WTC11 (cell line): ENCODE measurements at regions not wholly inside any gene's neighbourhood (a gene's known extent, or its start where the extent isn't known, plus 50 kb on each side); places are given as distances from the start of the nearest gene placed in this dataset.

Experiments
- ATAC-seq: fragments of 200-7000 bp; cut with Tn5 transposase; 2 replicates; pipeline ENCODE4 v1.10.0; 2021; ENCODE audit warnings: mild to moderate bottlenecking, moderate library complexity
- CTCF ChIA-PET: fragments of 300-600 bp; sonication (Branson Sonifier 250); formaldehyde crosslinking; loops from one replicate; lab custom pipeline; 2021; ENCODE audit warnings: antibody characterized with exemption; lab: Charles Lee
- POLR2A ChIA-PET: fragments of 350-600 bp; sonication (Branson Sonifier 250); formaldehyde crosslinking; loops from one replicate; lab custom pipeline; 2021; ENCODE audit warnings: antibody characterized with exemption; lab: Charles Lee
- DNase-seq: peaks from one replicate; pipeline ENCODE4 v3.0.0; 2021; ENCODE audit warnings: low spot score
- H3K27ac Mint-ChIP-seq: 2 replicates; pipeline ENCODE4 v1.8.0; 2021; ENCODE audit warnings: mixed read lengths
- H3K27me3 Mint-ChIP-seq: 2 replicates; pipeline ENCODE4 v1.8.0; 2021; ENCODE audit warnings: low read depth, mild to moderate bottlenecking, moderate library complexity, mixed read lengths
- H3K36me3 Mint-ChIP-seq: 2 replicates; pipeline ENCODE4 v1.8.0; 2021; ENCODE audit warnings: mixed read lengths
- H3K4me1 Mint-ChIP-seq: 2 replicates; pipeline ENCODE4 v1.8.0; 2022; ENCODE audit warnings: mixed read lengths
- H3K4me3 Mint-ChIP-seq: 2 replicates; pipeline ENCODE4 v1.8.0; 2021; ENCODE audit warnings: mild to moderate bottlenecking, moderate library complexity, mixed read lengths
- H3K9me3 Mint-ChIP-seq: 2 replicates; pipeline ENCODE4 v1.8.0; 2021; ENCODE audit warnings: mixed read lengths
- ELF4 ChIP-seq: sonication (generic); formaldehyde crosslinking; IDR thresholded peaks from 2 replicates; pipeline ENCODE4 v1.8.1; 2022; ENCODE audit warnings: low read depth, mild to moderate bottlenecking, moderate library complexity, missing genetic modification reagents
- GTF2I ChIP-seq: fragments of 250-450 bp; sonication (Bioruptor Pico); conservative IDR thresholded peaks from 2 replicates; pipeline ENCODE4 v1.4.0; 2021; ENCODE audit warnings: mild to moderate bottlenecking
- NR1H2 ChIP-seq: sonication (generic); formaldehyde crosslinking; IDR thresholded peaks from 2 replicates; pipeline ENCODE4 v1.9.0; 2021; ENCODE audit warnings: mild to moderate bottlenecking, moderate library complexity, missing genetic modification reagents
- RELA ChIP-seq: sonication (generic); formaldehyde crosslinking; IDR thresholded peaks from 2 replicates; pipeline ENCODE4 v1.8.1; 2022; ENCODE audit warnings: missing genetic modification reagents, mild to moderate bottlenecking, borderline replicate concordance
- SMAD4 ChIP-seq: sonication (generic); formaldehyde crosslinking; IDR thresholded peaks from 2 replicates; pipeline ENCODE4 v1.8.0; 2022; ENCODE audit warnings: mild to moderate bottlenecking, missing genetic modification reagents
- SOX15 ChIP-seq: fragments of 250-450 bp; sonication (Bioruptor Pico); IDR thresholded peaks from 2 replicates; pipeline ENCODE4 v1.9.0; 2021; ENCODE audit warnings: mild to moderate bottlenecking
- SP1 ChIP-seq: sonication (generic); formaldehyde crosslinking; conservative IDR thresholded peaks from 2 replicates; pipeline ENCODE4 v1.8.1; 2022; ENCODE audit warnings: missing genetic modification reagents
- TCF7 ChIP-seq: sonication (generic); formaldehyde crosslinking; IDR thresholded peaks from 2 replicates; pipeline ENCODE4 v1.8.0; 2022; ENCODE audit warnings: mild to moderate bottlenecking, low read depth, missing genetic modification reagents, moderate library complexity
- TEAD4 ChIP-seq: sonication (generic); formaldehyde crosslinking; IDR thresholded peaks from 2 replicates; pipeline ENCODE4 v1.8.0; 2022; ENCODE audit warnings: mild to moderate bottlenecking, missing genetic modification reagents
- ZNF219 ChIP-seq: sonication (generic); formaldehyde crosslinking; IDR thresholded peaks from 2 replicates; pipeline ENCODE4 v1.8.0; 2023; ENCODE audit warnings: missing genetic modification reagents, mild to moderate bottlenecking, borderline replicate concordance
- ZNF317 ChIP-seq: sonication (generic); formaldehyde crosslinking; IDR thresholded peaks from 2 replicates; pipeline ENCODE4 v1.8.1; 2023; ENCODE audit warnings: low read depth, mild to moderate bottlenecking, moderate library complexity, missing genetic modification reagents, borderline replicate concordance
- ZNF396 ChIP-seq: fragments of 250-450 bp; sonication (Bioruptor Pico); IDR thresholded peaks from 2 replicates; pipeline ENCODE4 v1.8.0; 2021; ENCODE audit warnings: mild to moderate bottlenecking, moderate library complexity, borderline replicate concordance
- ZNF423 ChIP-seq: fragments of 250-450 bp; sonication (Bioruptor Pico); IDR thresholded peaks from 2 replicates; pipeline ENCODE4 v2.1.2; 2022; ENCODE audit warnings: mild to moderate bottlenecking, moderate library complexity
- TF ChIP-seq, protein P1 (sequence below): sonication (generic); formaldehyde crosslinking; IDR thresholded peaks from 2 replicates; pipeline ENCODE4 v1.8.1; 2023; ENCODE audit warnings: mild to moderate bottlenecking, moderate library complexity, missing genetic modification reagents
- TF ChIP-seq, protein P2 (sequence below): sonication (generic); formaldehyde crosslinking; IDR thresholded peaks from 2 replicates; pipeline ENCODE4 v1.8.0; 2023; ENCODE audit warnings: mild to moderate bottlenecking, missing genetic modification reagents
- TF ChIP-seq, protein P3 (sequence below): sonication (generic); formaldehyde crosslinking; IDR thresholded peaks from 2 replicates; pipeline ENCODE4 v1.8.1; 2023; ENCODE audit warnings: mild to moderate bottlenecking, missing genetic modification reagents, moderate library complexity
- TF ChIP-seq, protein P4 (sequence below): sonication (generic); formaldehyde crosslinking; IDR thresholded peaks from 2 replicates; pipeline ENCODE4 v1.8.0; 2022; ENCODE audit warnings: mild to moderate bottlenecking, missing genetic modification reagents
- TF ChIP-seq, protein P5 (sequence below): sonication (generic); formaldehyde crosslinking; IDR thresholded peaks from 2 replicates; pipeline ENCODE4 v1.8.1; 2022; ENCODE audit warnings: mild to moderate bottlenecking, missing genetic modification reagents, moderate library complexity, borderline replicate concordance
- TF ChIP-seq, protein P6 (sequence below): sonication (generic); formaldehyde crosslinking; IDR thresholded peaks from 2 replicates; pipeline ENCODE4 v1.8.0; 2022; ENCODE audit warnings: missing genetic modification reagents

DNA sequence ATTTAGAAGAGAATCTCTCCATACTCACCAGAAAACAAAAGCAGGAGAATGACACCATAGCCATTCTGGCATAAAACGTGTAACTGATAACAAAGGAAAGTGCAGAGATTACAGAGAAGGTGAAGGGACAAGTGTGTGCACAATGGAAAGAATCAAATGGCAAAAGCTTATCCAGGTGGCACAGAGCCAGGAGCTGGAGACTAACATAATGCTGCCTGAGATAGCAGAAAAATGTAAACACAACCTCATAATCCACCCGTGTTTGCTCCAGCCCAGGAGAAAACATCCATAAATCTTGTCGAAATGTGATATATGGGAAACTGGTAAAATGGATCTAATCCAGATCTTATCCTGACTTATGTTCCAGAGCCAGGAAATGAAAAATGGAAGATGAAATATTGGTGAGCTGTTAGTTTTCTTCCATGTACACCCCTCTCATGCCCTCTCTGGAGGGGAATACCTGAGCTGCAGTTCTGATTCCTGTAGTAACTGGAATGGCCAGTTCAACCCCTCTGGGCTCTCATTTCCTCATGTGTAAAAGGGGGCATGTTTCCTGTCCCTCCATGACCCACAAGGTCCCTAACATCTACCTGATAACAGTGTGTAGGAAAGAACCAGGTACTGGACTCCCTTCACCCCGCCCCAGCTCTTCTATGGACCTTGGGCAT is 212.3 kb upstream of the DAPK1 start:
- peaks cover 4% of the 10 kb centered on the region; the same call in 1 of the 2 replicates for H3K9me3 Mint-ChIP-seq
- ATAC-seq (no peak), DNase-seq (no peak)
- no peak for TF ChIP-seq RELA (CRISPR knock-in tag)
- TF ChIP-seq NR1H2, result no peak
- TF ChIP-seq, protein P1, sequence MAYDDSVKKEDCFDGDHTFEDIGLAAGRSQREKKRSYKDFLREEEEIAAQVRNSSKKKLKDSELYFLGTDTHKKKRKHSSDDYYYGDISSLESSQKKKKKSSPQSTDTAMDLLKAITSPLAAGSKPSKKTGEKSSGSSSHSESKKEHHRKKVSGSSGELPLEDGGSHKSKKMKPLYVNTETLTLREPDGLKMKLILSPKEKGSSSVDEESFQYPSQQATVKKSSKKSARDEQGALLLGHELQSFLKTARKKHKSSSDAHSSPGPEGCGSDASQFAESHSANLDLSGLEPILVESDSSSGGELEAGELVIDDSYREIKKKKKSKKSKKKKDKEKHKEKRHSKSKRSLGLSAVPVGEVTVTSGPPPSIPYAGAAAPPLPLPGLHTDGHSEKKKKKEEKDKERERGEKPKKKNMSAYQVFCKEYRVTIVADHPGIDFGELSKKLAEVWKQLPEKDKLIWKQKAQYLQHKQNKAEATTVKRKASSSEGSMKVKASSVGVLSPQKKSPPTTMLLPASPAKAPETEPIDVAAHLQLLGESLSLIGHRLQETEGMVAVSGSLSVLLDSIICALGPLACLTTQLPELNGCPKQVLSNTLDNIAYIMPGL (CRISPR knock-in tag), result no peak
- no peak for TF ChIP-seq SOX15 (CRISPR knock-in tag)
- TF ChIP-seq, protein P2, sequence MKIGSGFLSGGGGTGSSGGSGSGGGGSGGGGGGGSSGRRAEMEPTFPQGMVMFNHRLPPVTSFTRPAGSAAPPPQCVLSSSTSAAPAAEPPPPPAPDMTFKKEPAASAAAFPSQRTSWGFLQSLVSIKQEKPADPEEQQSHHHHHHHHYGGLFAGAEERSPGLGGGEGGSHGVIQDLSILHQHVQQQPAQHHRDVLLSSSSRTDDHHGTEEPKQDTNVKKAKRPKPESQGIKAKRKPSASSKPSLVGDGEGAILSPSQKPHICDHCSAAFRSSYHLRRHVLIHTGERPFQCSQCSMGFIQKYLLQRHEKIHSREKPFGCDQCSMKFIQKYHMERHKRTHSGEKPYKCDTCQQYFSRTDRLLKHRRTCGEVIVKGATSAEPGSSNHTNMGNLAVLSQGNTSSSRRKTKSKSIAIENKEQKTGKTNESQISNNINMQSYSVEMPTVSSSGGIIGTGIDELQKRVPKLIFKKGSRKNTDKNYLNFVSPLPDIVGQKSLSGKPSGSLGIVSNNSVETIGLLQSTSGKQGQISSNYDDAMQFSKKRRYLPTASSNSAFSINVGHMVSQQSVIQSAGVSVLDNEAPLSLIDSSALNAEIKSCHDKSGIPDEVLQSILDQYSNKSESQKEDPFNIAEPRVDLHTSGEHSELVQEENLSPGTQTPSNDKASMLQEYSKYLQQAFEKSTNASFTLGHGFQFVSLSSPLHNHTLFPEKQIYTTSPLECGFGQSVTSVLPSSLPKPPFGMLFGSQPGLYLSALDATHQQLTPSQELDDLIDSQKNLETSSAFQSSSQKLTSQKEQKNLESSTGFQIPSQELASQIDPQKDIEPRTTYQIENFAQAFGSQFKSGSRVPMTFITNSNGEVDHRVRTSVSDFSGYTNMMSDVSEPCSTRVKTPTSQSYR, result no peak
- TF ChIP-seq, protein P3, sequence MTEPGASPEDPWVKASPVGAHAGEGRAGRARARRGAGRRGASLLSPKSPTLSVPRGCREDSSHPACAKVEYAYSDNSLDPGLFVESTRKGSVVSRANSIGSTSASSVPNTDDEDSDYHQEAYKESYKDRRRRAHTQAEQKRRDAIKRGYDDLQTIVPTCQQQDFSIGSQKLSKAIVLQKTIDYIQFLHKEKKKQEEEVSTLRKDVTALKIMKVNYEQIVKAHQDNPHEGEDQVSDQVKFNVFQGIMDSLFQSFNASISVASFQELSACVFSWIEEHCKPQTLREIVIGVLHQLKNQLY (CRISPR knock-in tag), result no peak
- TF ChIP-seq ZNF423 (CRISPR knock-in tag), result no peak
- TF ChIP-seq, protein P4, sequence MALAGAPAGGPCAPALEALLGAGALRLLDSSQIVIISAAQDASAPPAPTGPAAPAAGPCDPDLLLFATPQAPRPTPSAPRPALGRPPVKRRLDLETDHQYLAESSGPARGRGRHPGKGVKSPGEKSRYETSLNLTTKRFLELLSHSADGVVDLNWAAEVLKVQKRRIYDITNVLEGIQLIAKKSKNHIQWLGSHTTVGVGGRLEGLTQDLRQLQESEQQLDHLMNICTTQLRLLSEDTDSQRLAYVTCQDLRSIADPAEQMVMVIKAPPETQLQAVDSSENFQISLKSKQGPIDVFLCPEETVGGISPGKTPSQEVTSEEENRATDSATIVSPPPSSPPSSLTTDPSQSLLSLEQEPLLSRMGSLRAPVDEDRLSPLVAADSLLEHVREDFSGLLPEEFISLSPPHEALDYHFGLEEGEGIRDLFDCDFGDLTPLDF, result no peak
- TF ChIP-seq TCF7 (CRISPR knock-in tag), result no peak
- TF ChIP-seq, protein P5, sequence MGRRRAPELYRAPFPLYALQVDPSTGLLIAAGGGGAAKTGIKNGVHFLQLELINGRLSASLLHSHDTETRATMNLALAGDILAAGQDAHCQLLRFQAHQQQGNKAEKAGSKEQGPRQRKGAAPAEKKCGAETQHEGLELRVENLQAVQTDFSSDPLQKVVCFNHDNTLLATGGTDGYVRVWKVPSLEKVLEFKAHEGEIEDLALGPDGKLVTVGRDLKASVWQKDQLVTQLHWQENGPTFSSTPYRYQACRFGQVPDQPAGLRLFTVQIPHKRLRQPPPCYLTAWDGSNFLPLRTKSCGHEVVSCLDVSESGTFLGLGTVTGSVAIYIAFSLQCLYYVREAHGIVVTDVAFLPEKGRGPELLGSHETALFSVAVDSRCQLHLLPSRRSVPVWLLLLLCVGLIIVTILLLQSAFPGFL, result no peak
- TF ChIP-seq ZNF396 (CRISPR knock-in tag), result no peak
- H3K27ac Mint-ChIP-seq, result no peak overlapping the region
- ChIA-PET CTCF (interaction anchor here (0.6 to 1.0 kb wide), 2 partner anchors 22 to 416 kb away, joined by 4 read pairs; no protein-coding TSS in a partner anchor), POLR2A (no interaction called here)
- no peaks in the 10 kb centered on the region for H3K36me3 Mint-ChIP-seq
- no peaks in the 10 kb centered on the region for H3K27me3 Mint-ChIP-seq
- no peaks in the 10 kb centered on the region for H3K4me1 Mint-ChIP-seq
- no peak overlapping the region for H3K4me3 Mint-ChIP-seq

DNA sequence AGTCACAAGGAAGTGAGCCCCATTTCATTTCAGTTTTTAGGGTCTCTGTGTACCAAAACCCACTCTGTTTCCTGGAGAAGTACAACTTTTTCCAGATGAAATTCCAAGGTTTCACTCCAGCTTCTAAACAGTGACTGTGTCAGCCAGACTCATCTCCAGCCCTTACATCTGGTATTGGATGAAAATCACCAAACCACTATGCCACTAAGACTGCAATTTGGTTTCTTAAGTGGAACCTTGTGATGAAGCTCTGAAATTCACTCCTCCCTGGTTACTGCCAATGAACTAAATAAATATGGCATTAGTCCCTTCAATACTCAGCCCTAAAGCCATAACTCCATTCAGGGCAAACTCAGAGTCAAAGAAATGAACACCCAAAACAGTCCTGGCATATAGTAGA is 211.2 kb upstream of the DAPK1 start:
- DNase-seq (no peak), ATAC-seq (no peak)
- Mint-ChIP-seq H3K9me3 (no peaks in the 10 kb centered on the region), H3K36me3 (no peaks in the 10 kb centered on the region), H3K27ac (no peak overlapping the region), H3K27me3 (no peaks in the 10 kb centered on the region), H3K4me3 (no peak overlapping the region), H3K4me1 (no peaks in the 10 kb centered on the region)
- ChIA-PET POLR2A (no interaction called here), CTCF (no interaction called here)
- TF ChIP-seq GTF2I (CRISPR knock-in tag) (no peak), SMAD4 (no peak), ZNF317 (no peak), SP1 (no peak), TEAD4 (CRISPR knock-in tag) (no peak), ELF4 (CRISPR knock-in tag) (no peak), ZNF219 (CRISPR knock-in tag) (no peak)
- TF ChIP-seq, protein P4, result no peak
- TF ChIP-seq, protein P1 (CRISPR knock-in tag), result no peak
- TF ChIP-seq, protein P6, sequence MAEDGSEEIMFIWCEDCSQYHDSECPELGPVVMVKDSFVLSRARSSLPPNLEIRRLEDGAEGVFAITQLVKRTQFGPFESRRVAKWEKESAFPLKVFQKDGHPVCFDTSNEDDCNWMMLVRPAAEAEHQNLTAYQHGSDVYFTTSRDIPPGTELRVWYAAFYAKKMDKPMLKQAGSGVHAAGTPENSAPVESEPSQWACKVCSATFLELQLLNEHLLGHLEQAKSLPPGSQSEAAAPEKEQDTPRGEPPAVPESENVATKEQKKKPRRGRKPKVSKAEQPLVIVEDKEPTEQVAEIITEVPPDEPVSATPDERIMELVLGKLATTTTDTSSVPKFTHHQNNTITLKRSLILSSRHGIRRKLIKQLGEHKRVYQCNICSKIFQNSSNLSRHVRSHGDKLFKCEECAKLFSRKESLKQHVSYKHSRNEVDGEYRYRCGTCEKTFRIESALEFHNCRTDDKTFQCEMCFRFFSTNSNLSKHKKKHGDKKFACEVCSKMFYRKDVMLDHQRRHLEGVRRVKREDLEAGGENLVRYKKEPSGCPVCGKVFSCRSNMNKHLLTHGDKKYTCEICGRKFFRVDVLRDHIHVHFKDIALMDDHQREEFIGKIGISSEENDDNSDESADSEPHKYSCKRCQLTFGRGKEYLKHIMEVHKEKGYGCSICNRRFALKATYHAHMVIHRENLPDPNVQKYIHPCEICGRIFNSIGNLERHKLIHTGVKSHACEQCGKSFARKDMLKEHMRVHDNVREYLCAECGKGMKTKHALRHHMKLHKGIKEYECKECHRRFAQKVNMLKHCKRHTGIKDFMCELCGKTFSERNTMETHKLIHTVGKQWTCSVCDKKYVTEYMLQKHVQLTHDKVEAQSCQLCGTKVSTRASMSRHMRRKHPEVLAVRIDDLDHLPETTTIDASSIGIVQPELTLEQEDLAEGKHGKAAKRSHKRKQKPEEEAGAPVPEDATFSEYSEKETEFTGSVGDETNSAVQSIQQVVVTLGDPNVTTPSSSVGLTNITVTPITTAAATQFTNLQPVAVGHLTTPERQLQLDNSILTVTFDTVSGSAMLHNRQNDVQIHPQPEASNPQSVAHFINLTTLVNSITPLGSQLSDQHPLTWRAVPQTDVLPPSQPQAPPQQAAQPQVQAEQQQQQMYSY (CRISPR knock-in tag), result no peak
